Urinary bladder (tissue), 3 donors: ENCODE measurements at regions not wholly inside any gene's neighbourhood (a gene's known extent, or its start where the extent isn't known, plus 50 kb on each side); places are given as distances from the start of the nearest gene placed in this dataset.
"Not testable (repeated sequence)": the region's sequence is repeated elsewhere in the genome, so short reads cannot be mapped to it uniquely, and the experiment has no call there.

Source experiments
- DNase-seq: peaks from one replicate; pipeline ENCODE4 v3.0.0-alpha.2; 2015; ENCODE audit errors: extremely low spot score
- H3K27ac ChIP-seq: one replicate; pipeline ENCODE4 v1.5.1; 2013; ENCODE audit warnings: low read depth, mild to moderate bottlenecking, moderate library complexity
- H3K36me3 ChIP-seq: one replicate; pipeline ENCODE4 v1.6.1; 2013; ENCODE audit warnings: mild to moderate bottlenecking, moderate library complexity; ENCODE audit not compliant: insufficient read depth
- H3K4me1 ChIP-seq: one replicate; pipeline ENCODE4 v1.6.1; 2013; ENCODE audit warnings: mild to moderate bottlenecking, moderate library complexity; ENCODE audit not compliant: insufficient read depth
- H3K4me3 ChIP-seq: one replicate; pipeline ENCODE4 v1.5.1; 2013; ENCODE audit warnings: low read depth, low read length
- WGBS: extraction: QIAGEN DNeasy Blood & Tissue Kit; methylation state at CpG from one replicate; pipeline ENCODE4 v1.1.7; 2013; 5-methylcytosine and 5-hydroxymethylcytosine counted together
- donor health status: healthy with polysubstance abuse.
- donor health status: healthy.

GRCh38 chr2:16024628-16025027, 84.3 kb downstream of the MYCN start:
- not testable (repeated sequence) for H3K4me3 ChIP-seq, H3K36me3 ChIP-seq, DNase-seq, H3K4me1 ChIP-seq, H3K27ac ChIP-seq
- WGBS: 93% methylated on average over 8 of the region's 8 CpGs

GRCh38 chr2:16023506-16024360, 83.4 kb downstream of the MYCN start:
- no peak overlapping the region for H3K27ac ChIP-seq
- WGBS: 66% methylated on average over 5 of the region's 5 CpGs
- H3K4me1 ChIP-seq: no peaks in the 10 kb centered on the region
- no peaks in the 10 kb centered on the region for H3K36me3 ChIP-seq
- no peak overlapping the region for H3K4me3 ChIP-seq
- DNase-seq: no peak

- H3K27ac ChIP-seq: no peak overlapping the region
- WGBS: 65% methylated on average over 6 of the region's 6 CpGs
- DNase-seq: no peak
- H3K4me3 ChIP-seq: no peak overlapping the region
- H3K36me3 ChIP-seq: no peaks in the 10 kb centered on the region
- no peaks in the 10 kb centered on the region for H3K4me1 ChIP-seq
These were observed 82.3 kb downstream of the MYCN start for GRCh38 chr2:16022548-16023240.

- 53% methylated on average over 4 of the region's 4 CpGs for WGBS
- Histone ChIP-seq H3K4me1 (no peaks in the 10 kb centered on the region), H3K4me3 (no peak overlapping the region)
These were observed 81.4 kb downstream of the MYCN start for GRCh38 chr2:16021611-16022363.

GRCh38 chr2:16020389-16021008, 80.1 kb downstream of the MYCN start:
- no peak overlapping the region for H3K27ac ChIP-seq
- H3K4me1 ChIP-seq: no peaks in the 10 kb centered on the region
- H3K36me3 ChIP-seq: no peaks in the 10 kb centered on the region
- DNase-seq: no peak
- H3K4me3 ChIP-seq: no peak overlapping the region
- 75% methylated on average over 5 of the region's 5 CpGs for WGBS

More at GRCh38 chr2:16021611-16022363, 81.4 kb downstream of the MYCN start:
- Histone ChIP-seq H3K36me3 (no peaks in the 10 kb centered on the region), H3K27ac (no peak overlapping the region)
- DNase-seq: no peak

- WGBS: 81% methylated on average over 4 of the region's 4 CpGs
- no peaks in the 10 kb centered on the region for H3K4me1 ChIP-seq
- no peaks in the 10 kb centered on the region for H3K36me3 ChIP-seq
- no peak overlapping the region for H3K4me3 ChIP-seq
- no peak for DNase-seq
- no peak overlapping the region for H3K27ac ChIP-seq
These were observed 79.4 kb downstream of the MYCN start for GRCh38 chr2:16019617-16020351.

GRCh38 chr2:16019060-16019480, 78.7 kb downstream of the MYCN start:
- 62% methylated on average over 6 of the region's 6 CpGs for WGBS

GRCh38 chr2:16018277-16019059, 78.1 kb downstream of the MYCN start:
- WGBS: 90% methylated on average over 13 of the region's 13 CpGs
- no peak for DNase-seq
- Histone ChIP-seq H3K4me1 (no peaks in the 10 kb centered on the region), H3K4me3 (no peak overlapping the region), H3K27ac (no peak overlapping the region), H3K36me3 (no peaks in the 10 kb centered on the region)

More at GRCh38 chr2:16019060-16019480, 78.7 kb downstream of the MYCN start:
- Histone ChIP-seq H3K4me1 (no peaks in the 10 kb centered on the region), H3K36me3 (no peaks in the 10 kb centered on the region), H3K27ac (no peak overlapping the region), H3K4me3 (no peak overlapping the region)
- no peak for DNase-seq

GRCh38 chr2:16016282-16016681, 75.9 kb downstream of the MYCN start:
- 95% methylated on average over 1 of the region's 1 CpG for WGBS
- Histone ChIP-seq H3K27ac (no peak overlapping the region), H3K4me3 (no peak overlapping the region), H3K4me1 (no peaks in the 10 kb centered on the region), H3K36me3 (no peaks in the 10 kb centered on the region)
- DNase-seq: no peak

GRCh38 chr2:16015903-16016265, 75.5 kb downstream of the MYCN start:
- 22% methylated on average over 2 of the region's 2 CpGs for WGBS

GRCh38 chr2:16015210-16015902, 75.0 kb downstream of the MYCN start:
- 77% methylated on average over 15 of the region's 15 CpGs for WGBS
- Histone ChIP-seq H3K36me3 (no peaks in the 10 kb centered on the region), H3K4me3 (no peak overlapping the region)

More at GRCh38 chr2:16015903-16016265, 75.5 kb downstream of the MYCN start:
- H3K36me3 ChIP-seq: no peaks in the 10 kb centered on the region
- H3K27ac ChIP-seq: no peak overlapping the region
- no peak for DNase-seq
- H3K4me1 ChIP-seq: no peaks in the 10 kb centered on the region
- no peak overlapping the region for H3K4me3 ChIP-seq

GRCh38 chr2:16014802-16015201, 74.5 kb downstream of the MYCN start:
- Histone ChIP-seq H3K36me3 (no peaks in the 10 kb centered on the region), H3K27ac (no peak overlapping the region), H3K4me3 (no peak overlapping the region), H3K4me1 (no peaks in the 10 kb centered on the region)
- 88% methylated on average over 3 of the region's 3 CpGs for WGBS
- DNase-seq: no peak

More at GRCh38 chr2:16015210-16015902, 75.0 kb downstream of the MYCN start:
- H3K27ac ChIP-seq: no peak overlapping the region
- H3K4me1 ChIP-seq: no peaks in the 10 kb centered on the region
- no peak for DNase-seq
